ENCODE measurements at regions not wholly inside any gene's neighbourhood (a gene's known extent, or its start where the extent isn't known, plus 50 kb on each side); places are given as distances from the start of the nearest gene placed in this dataset.

- TF ChIP-seq CTCF (IDR thresholded peaks at IDR 0.05), result no peak
Observed at GRCh38 chr16:16790597-16790996, 411.7 kb downstream of the NPIPA7 start.

GRCh38 chr16:16791051-16791450 is 412.1 kb downstream of the NPIPA7 start:
- TF ChIP-seq CTCF (IDR thresholded peaks at IDR 0.05), result no peak

GRCh38 chr16:16797239-16797638 is 418.3 kb downstream of the NPIPA7 start:
- no peak for TF ChIP-seq CTCF (IDR thresholded peaks at IDR 0.05)

GRCh38 chr16:16798504-16798903 is 419.6 kb downstream of the NPIPA7 start:
- TF ChIP-seq CTCF (IDR thresholded peaks at IDR 0.05), result no peak

- TF ChIP-seq CTCF (IDR thresholded peaks at IDR 0.05), result no peak
Observed at GRCh38 chr16:16805809-16806208, 426.9 kb downstream of the NPIPA7 start.

GRCh38 chr16:16815641-16816040 is 436.7 kb downstream of the NPIPA7 start:
- TF ChIP-seq CTCF (IDR thresholded peaks at IDR 0.05), result no peak

GRCh38 chr16:16817196-16817595 is 438.3 kb downstream of the NPIPA7 start:
- TF ChIP-seq CTCF (IDR thresholded peaks at IDR 0.05), result no peak

GRCh38 chr16:16821261-16821660 is 442.3 kb downstream of the NPIPA7 start:
- TF ChIP-seq CTCF (IDR thresholded peaks at IDR 0.05), result no peak
